SU-DHL-6 (cell line): ENCODE measurements at regions not wholly inside any gene's neighbourhood (a gene's known extent, or its start where the extent isn't known, plus 50 kb on each side); places are given as distances from the start of the nearest gene placed in this dataset.

ENCODE experiments used
- H2AFZ ChIP-seq: fragments of 200-600 bp; sonication (generic); 2 replicates; pipeline ENCODE4 v1.6.1; 2014; ENCODE audit warnings: low read depth, mild to moderate bottlenecking, moderate library complexity, mixed read lengths, antibody characterized with exemption, low read length; ENCODE audit not compliant: severe bottlenecking
- H3F3A ChIP-seq: fragments of 200-600 bp; shearing (Covaris generic); 2 replicates; pipeline ENCODE4 v1.6.0; 2016; ENCODE audit warnings: antibody characterized with exemption, mild to moderate bottlenecking; ENCODE audit not compliant: insufficient read depth
- H3K27ac ChIP-seq: fragments of 200-600 bp; sonication (generic); 2 replicates; pipeline ENCODE4 v1.5.1; 2016; ENCODE audit warnings: low read depth, mild to moderate bottlenecking, low read length, moderate library complexity, mixed read lengths
- H3K27me3 ChIP-seq: fragments of 200-600 bp; sonication (generic), shearing (Covaris generic); 2 replicates; pipeline ENCODE4 v1.6.0; 2014; ENCODE audit warnings: mild to moderate bottlenecking, low read length
- H3K36me3 ChIP-seq: fragments of 200-600 bp; sonication (generic); 2 replicates; pipeline ENCODE4 v1.6.1; 2014; ENCODE audit warnings: mild to moderate bottlenecking, low read length, mixed read lengths
- H3K4me2 ChIP-seq: fragments of 300-600, 200-600 bp; shearing (Covaris generic), sonication (generic); 2 replicates; pipeline ENCODE4 v1.6.0; 2014; ENCODE audit warnings: low read length, low read depth, mild to moderate bottlenecking; ENCODE audit not compliant: poor library complexity, severe bottlenecking
- H3K4me3 ChIP-seq: fragments of 200-600 bp; sonication (generic); 2 replicates; pipeline ENCODE4 v1.5.1; 2014; ENCODE audit warnings: antibody characterized with exemption, low read length, mild to moderate bottlenecking, mixed read lengths; ENCODE audit not compliant: insufficient read depth, poor library complexity, severe bottlenecking
- H3K79me2 ChIP-seq: fragments of 200-600 bp; sonication (generic); 2 replicates; pipeline ENCODE4 v1.6.1; 2014; ENCODE audit warnings: mild to moderate bottlenecking, low read length, moderate library complexity; ENCODE audit not compliant: insufficient read depth
- H3K9ac ChIP-seq: fragments of 200-600 bp; sonication (generic); 2 replicates; pipeline ENCODE4 v1.7.0; 2014; ENCODE audit warnings: mild to moderate bottlenecking, low read length
- H3K9me2 ChIP-seq: fragments of 200-600 bp; sonication (generic); replicated peaks from 2 replicates; pipeline ENCODE4 v1.6.1; 2014; ENCODE audit warnings: low read length; ENCODE audit not compliant: insufficient read depth
- H3K9me3 ChIP-seq: fragments of 200-600 bp; sonication (generic); 2 replicates; pipeline ENCODE4 v1.6.1; 2014; ENCODE audit warnings: low read length, mixed read lengths; ENCODE audit not compliant: insufficient read depth
- H4K20me1 ChIP-seq: fragments of 200-600 bp; sonication (generic); 2 replicates; pipeline ENCODE4 v1.6.1; 2014; ENCODE audit warnings: low read depth, mild to moderate bottlenecking, antibody characterized with exemption, low read length, moderate library complexity, mixed read lengths
- CTCF ChIP-seq: fragments of 200-600 bp; sonication (generic); IDR thresholded peaks from one replicate; pipeline ENCODE4 v1.5.1; 2017; ENCODE audit warnings: antibody characterized with exemption, mild to moderate bottlenecking, low read length, moderate library complexity; ENCODE audit not compliant: insufficient read depth, poor library complexity, severe bottlenecking
- EZH2phosphoT487 ChIP-seq: fragments of 200-600 bp; sonication (generic), shearing (Covaris generic); conservative IDR thresholded peaks from 2 replicates; pipeline ENCODE4 v1.6.1; 2018; ENCODE audit warnings: mild to moderate bottlenecking, antibody characterized with exemption, low read length, moderate library complexity, mixed read lengths

- Histone ChIP-seq H3K4me2 (no peak overlapping the region), H3K79me2 (no peaks in the 10 kb centered on the region), H2AFZ (no peak overlapping the region), H3K36me3 (no peaks in the 10 kb centered on the region), H3K4me3 (no peak overlapping the region), H3K9me2 (no peaks in the 10 kb centered on the region), H3K9ac (no peak overlapping the region), H3K9me3 (no peaks in the 10 kb centered on the region), H3K27me3 (no peaks in the 10 kb centered on the region), H4K20me1 (no peaks in the 10 kb centered on the region), H3F3A (no peaks in the 10 kb centered on the region), H3K27ac (no peak overlapping the region)
- no peak for TF ChIP-seq CTCF
- TF ChIP-seq EZH2phosphoT487 = no peak
These were observed 345.4 kb upstream of the SALL3 start for GRCh38 chr18:78634061-78634696.

- no peaks in the 10 kb centered on the region for H4K20me1 ChIP-seq
- no peaks in the 10 kb centered on the region for H3K9me2 ChIP-seq
- no peaks in the 10 kb centered on the region for H3F3A ChIP-seq
- no peaks in the 10 kb centered on the region for H3K36me3 ChIP-seq
- H3K9me3 ChIP-seq = no peaks in the 10 kb centered on the region
- H3K4me2 ChIP-seq = no peak overlapping the region
- H3K27me3 ChIP-seq = no peaks in the 10 kb centered on the region
- H3K9ac ChIP-seq = no peak overlapping the region
- TF ChIP-seq EZH2phosphoT487 (no peak), CTCF (no peak)
- no peak overlapping the region for H2AFZ ChIP-seq
- no peak overlapping the region for H3K4me3 ChIP-seq
- H3K79me2 ChIP-seq = no peaks in the 10 kb centered on the region
- no peak overlapping the region for H3K27ac ChIP-seq
These were observed 344.4 kb upstream of the SALL3 start for GRCh38 chr18:78635093-78635800.

- H2AFZ ChIP-seq = no peak overlapping the region
- H3K4me3 ChIP-seq = no peak overlapping the region
- no peaks in the 10 kb centered on the region for H3K36me3 ChIP-seq
- H3K4me2 ChIP-seq = no peak overlapping the region
- no peak overlapping the region for H3K27ac ChIP-seq
- no peak overlapping the region for H3K9ac ChIP-seq
- no peaks in the 10 kb centered on the region for H3K9me3 ChIP-seq
- H3F3A ChIP-seq = no peaks in the 10 kb centered on the region
- H4K20me1 ChIP-seq = no peaks in the 10 kb centered on the region
- no peaks in the 10 kb centered on the region for H3K27me3 ChIP-seq
- no peaks in the 10 kb centered on the region for H3K9me2 ChIP-seq
- TF ChIP-seq EZH2phosphoT487 = no peak
- no peak for TF ChIP-seq CTCF
- no peaks in the 10 kb centered on the region for H3K79me2 ChIP-seq
These were observed 343.4 kb upstream of the SALL3 start for GRCh38 chr18:78636260-78636659.
